ENCODE measurements at regions not wholly inside any gene's neighbourhood (a gene's known extent, or its start where the extent isn't known, plus 50 kb on each side); places are given as distances from the start of the nearest gene placed in this dataset.

- TF ChIP-seq YY1 (IDR thresholded peaks at IDR 0.05; ENCODE audit: insufficient read depth, insufficient read length) (no peak), ZNF274 (IDR thresholded peaks at IDR 0.05; ENCODE audit: low read depth, low read length) (no peak)
These were observed 359.4 kb upstream of the DCN start for GRCh38 chr12:91542067-91542466.
